Endodermal cell (in vitro differentiated cells): ENCODE measurements at regions not wholly inside any gene's neighbourhood (a gene's known extent, or its start where the extent isn't known, plus 50 kb on each side); places are given as distances from the start of the nearest gene placed in this dataset.

Source experiments
- DNase-seq: peaks from one replicate; pipeline ENCODE4 v3.0.0-alpha.2; 2017
- H3K27ac ChIP-seq: 2 replicates; pipeline ENCODE4 v1.5.1; 2013; ENCODE audit warnings: mild to moderate bottlenecking, low read depth, low read length, moderate library complexity
- H3K27me3 ChIP-seq: 2 replicates; pipeline ENCODE4 v1.6.1; 2013; ENCODE audit warnings: mild to moderate bottlenecking, low read length, moderate library complexity; ENCODE audit not compliant: insufficient read depth, control insufficient read depth, poor library complexity, severe bottlenecking
- H3K36me3 ChIP-seq: 2 replicates; pipeline ENCODE4 v1.7.0; 2013; ENCODE audit warnings: mild to moderate bottlenecking, low read length, moderate library complexity; ENCODE audit not compliant: control insufficient read depth, insufficient read depth
- H3K4me1 ChIP-seq: one replicate; pipeline ENCODE4 v1.7.0; 2013; ENCODE audit warnings: low read length; ENCODE audit not compliant: control insufficient read depth, insufficient read depth
- H3K4me3 ChIP-seq: 2 replicates; pipeline ENCODE4 v1.5.1; 2013; ENCODE audit warnings: mild to moderate bottlenecking, low read length, moderate library complexity
- H3K9ac ChIP-seq: 2 replicates; pipeline ENCODE4 v1.6.1; 2013; ENCODE audit warnings: mild to moderate bottlenecking, low read length, moderate library complexity; ENCODE audit not compliant: poor library complexity, severe bottlenecking; ENCODE audit errors: extremely low read depth
- H3K9me3 ChIP-seq: 2 replicates; pipeline ENCODE4 v1.6.1; 2013; ENCODE audit warnings: mild to moderate bottlenecking, low read length, moderate library complexity; ENCODE audit not compliant: control insufficient read depth
- H3K27ac Mint-ChIP-seq: 2 replicates; pipeline ENCODE4 v1.8.0; 2020; ENCODE audit warnings: mixed read lengths
- H3K27me3 Mint-ChIP-seq: 2 replicates; pipeline ENCODE4 v1.8.0; 2021; ENCODE audit warnings: mild to moderate bottlenecking, mixed read lengths; ENCODE audit not compliant: insufficient read depth
- H3K36me3 Mint-ChIP-seq: 2 replicates; pipeline ENCODE4 v1.8.0; 2020; ENCODE audit warnings: low read depth, mixed read lengths
- H3K4me1 Mint-ChIP-seq: 2 replicates; pipeline ENCODE4 v1.8.0; 2020; ENCODE audit warnings: mixed read lengths
- H3K4me3 Mint-ChIP-seq: 2 replicates; pipeline ENCODE4 v1.8.0; 2020; ENCODE audit warnings: mild to moderate bottlenecking, moderate library complexity, mixed read lengths
- H3K9me3 Mint-ChIP-seq: 2 replicates; pipeline ENCODE4 v1.8.0; 2020; ENCODE audit warnings: mild to moderate bottlenecking, mixed read lengths
- WGBS, 2 experiments: methylation state at CpG; one replicate each; pipeline versions ENCODE4 v1.1.5 to v1.1.7; 2013; ENCODE audit warnings: missing lambda C conversion rate in 2 of 2, mixed read lengths in 1 of 2; ENCODE audit not compliant: insufficient coverage in 1 of 2, insufficient read length in 1 of 2; 5-methylcytosine and 5-hydroxymethylcytosine counted together
- TF ChIP-seq, protein P1 (sequence below): fragments of 200-600 bp; sonication (generic); conservative IDR thresholded peaks from 2 replicates; pipeline ENCODE4 v1.5.0; 2021; ENCODE audit warnings: antibody characterized with exemption, mild to moderate bottlenecking

DNA sequence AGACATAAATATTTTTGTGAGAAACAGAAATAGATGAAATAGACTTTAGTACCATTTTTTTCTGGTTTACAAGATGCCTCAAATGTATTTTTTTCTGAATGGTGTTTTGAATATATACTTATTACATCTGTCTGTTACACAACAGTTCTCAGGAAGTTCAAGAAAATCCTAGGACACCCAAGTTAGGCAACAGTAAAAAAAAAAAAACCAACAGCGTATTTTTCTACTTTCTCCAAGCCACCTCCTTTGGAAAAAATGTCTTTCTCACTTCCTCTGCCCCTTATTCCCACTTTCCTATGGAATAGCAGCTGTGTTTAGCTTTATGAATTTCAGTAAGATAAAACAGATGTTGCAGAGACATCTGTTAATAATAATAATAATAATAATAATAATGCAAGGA, 489.6 kb upstream of the KLF12 start:
- H3K27ac ChIP-seq: no peak overlapping the region
- no peaks in the 10 kb centered on the region for H3K36me3 ChIP-seq
- Mint-ChIP-seq H3K36me3 (no peaks in the 10 kb centered on the region), H3K9me3 (no peaks in the 10 kb centered on the region), H3K4me3 (no peak overlapping the region), H3K27me3 (no peaks in the 10 kb centered on the region), H3K27ac (no peak overlapping the region), H3K4me1 (peaks cover 5% of the 10 kb centered on the region)
- H3K4me1 ChIP-seq: no peaks in the 10 kb centered on the region
- no peaks in the 10 kb centered on the region for H3K9me3 ChIP-seq
- DNase-seq: no peak
- H3K4me3 ChIP-seq: no peak overlapping the region
- H3K9ac ChIP-seq: no peak overlapping the region
- 95% methylated on average over 1 of the region's 1 CpG; no CpG with 5 or more reads in 1 of the 2 experiments for WGBS, 2 experiments
- no peaks in the 10 kb centered on the region for H3K27me3 ChIP-seq
- TF ChIP-seq, protein P1, sequence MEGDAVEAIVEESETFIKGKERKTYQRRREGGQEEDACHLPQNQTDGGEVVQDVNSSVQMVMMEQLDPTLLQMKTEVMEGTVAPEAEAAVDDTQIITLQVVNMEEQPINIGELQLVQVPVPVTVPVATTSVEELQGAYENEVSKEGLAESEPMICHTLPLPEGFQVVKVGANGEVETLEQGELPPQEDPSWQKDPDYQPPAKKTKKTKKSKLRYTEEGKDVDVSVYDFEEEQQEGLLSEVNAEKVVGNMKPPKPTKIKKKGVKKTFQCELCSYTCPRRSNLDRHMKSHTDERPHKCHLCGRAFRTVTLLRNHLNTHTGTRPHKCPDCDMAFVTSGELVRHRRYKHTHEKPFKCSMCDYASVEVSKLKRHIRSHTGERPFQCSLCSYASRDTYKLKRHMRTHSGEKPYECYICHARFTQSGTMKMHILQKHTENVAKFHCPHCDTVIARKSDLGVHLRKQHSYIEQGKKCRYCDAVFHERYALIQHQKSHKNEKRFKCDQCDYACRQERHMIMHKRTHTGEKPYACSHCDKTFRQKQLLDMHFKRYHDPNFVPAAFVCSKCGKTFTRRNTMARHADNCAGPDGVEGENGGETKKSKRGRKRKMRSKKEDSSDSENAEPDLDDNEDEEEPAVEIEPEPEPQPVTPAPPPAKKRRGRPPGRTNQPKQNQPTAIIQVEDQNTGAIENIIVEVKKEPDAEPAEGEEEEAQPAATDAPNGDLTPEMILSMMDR: no peak

DNA sequence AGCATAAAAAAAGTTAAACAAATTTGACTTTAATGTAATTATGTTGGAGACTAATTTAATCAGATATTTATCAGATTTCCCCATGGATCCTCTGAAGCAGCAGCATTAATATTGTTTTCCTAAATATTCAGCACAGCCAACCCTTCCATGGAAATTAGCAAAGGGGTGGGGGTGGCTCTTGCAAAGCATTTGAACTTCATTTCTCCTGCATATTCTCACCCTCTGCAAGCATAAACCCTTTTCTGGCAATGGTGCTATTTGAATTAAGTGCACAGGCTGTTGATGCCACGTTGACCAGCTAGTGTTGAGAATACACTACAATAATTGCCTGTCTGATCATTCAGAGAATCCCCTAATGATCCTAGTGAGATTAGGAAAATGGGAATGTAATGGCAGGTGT, 488.1 kb upstream of the KLF12 start:
- H3K27ac Mint-ChIP-seq: no peak overlapping the region
- WGBS, 2 experiments: 93 to 100% methylated on average over 1 of the region's 1 CpG

DNA sequence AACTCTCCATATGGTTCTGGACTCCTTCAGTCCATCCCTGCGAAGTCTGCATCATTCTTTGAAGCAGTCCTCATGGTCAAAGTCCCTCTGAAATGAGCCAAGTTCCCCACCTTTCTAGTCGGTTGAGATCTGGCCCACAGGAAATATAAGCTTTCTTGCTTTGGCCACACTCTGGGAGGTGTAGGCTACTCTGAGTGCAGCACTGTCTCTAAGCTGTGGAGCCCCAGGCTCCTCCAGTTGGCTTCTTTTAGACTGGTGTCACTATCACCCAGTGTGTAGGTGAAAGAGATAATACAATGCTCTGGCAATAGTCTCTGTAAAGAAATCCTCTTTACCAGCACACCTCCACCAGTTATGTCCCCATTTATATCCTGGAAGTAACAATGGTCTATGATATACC, 486.5 kb upstream of the KLF12 start:
- H3K27ac Mint-ChIP-seq: no peak overlapping the region
- DNase-seq: no peak
- TF ChIP-seq, protein P1: no peak
- Histone ChIP-seq H3K36me3 (no peaks in the 10 kb centered on the region), H3K27me3 (no peaks in the 10 kb centered on the region), H3K4me3 (no peak overlapping the region), H3K9ac (no peak overlapping the region), H3K9me3 (no peaks in the 10 kb centered on the region), H3K27ac (no peak overlapping the region), H3K4me1 (no peaks in the 10 kb centered on the region)
- WGBS, 2 experiments: 45 to 48% methylated on average over 2 of the region's 2 CpGs
- no peaks in the 10 kb centered on the region for H3K9me3 Mint-ChIP-seq
- no peaks in the 10 kb centered on the region for H3K27me3 Mint-ChIP-seq
- no peak overlapping the region for H3K4me3 Mint-ChIP-seq
- no peaks in the 10 kb centered on the region for H3K36me3 Mint-ChIP-seq
- H3K4me1 Mint-ChIP-seq: peaks cover 5% of the 10 kb centered on the region

More for the DNA sequence above, 488.1 kb upstream of the KLF12 start:
- H3K9ac ChIP-seq: no peak overlapping the region
- TF ChIP-seq, protein P1: no peak
- no peak overlapping the region for H3K4me3 ChIP-seq
- no peaks in the 10 kb centered on the region for H3K9me3 Mint-ChIP-seq
- peaks cover 5% of the 10 kb centered on the region for H3K4me1 Mint-ChIP-seq
- no peaks in the 10 kb centered on the region for H3K36me3 Mint-ChIP-seq
- no peak for DNase-seq
- no peaks in the 10 kb centered on the region for H3K4me1 ChIP-seq
- no peak overlapping the region for H3K27ac ChIP-seq
- H3K36me3 ChIP-seq: no peaks in the 10 kb centered on the region
- H3K27me3 ChIP-seq: no peaks in the 10 kb centered on the region
- no peaks in the 10 kb centered on the region for H3K9me3 ChIP-seq
- no peak overlapping the region for H3K4me3 Mint-ChIP-seq
- no peaks in the 10 kb centered on the region for H3K27me3 Mint-ChIP-seq
